Endothelial cell of umbilical vein (primary cell): ENCODE measurements at regions not wholly inside any gene's neighbourhood (a gene's known extent, or its start where the extent isn't known, plus 50 kb on each side); places are given as distances from the start of the nearest gene placed in this dataset.

Experiments used
- BruUV-seq: library from RNA; stranded (reverse); fragments of 400-500 nt; replicated peaks from 2 replicates; lab custom pipeline; 2021; lab: Mats Ljungman, UMichigan
- CTCF ChIA-PET: fragments of 300-600, 350-600 bp; sonication (Branson Sonifier 250); formaldehyde crosslinking; loops from one replicate; lab custom pipeline; 2021; ENCODE audit warnings: antibody characterized with exemption, inconsistent platforms; lab: Charles Lee
- POLR2A ChIA-PET: fragments of 300-600, 350-600 bp; sonication (Branson Sonifier 250); formaldehyde crosslinking; loops from one replicate; lab custom pipeline; 2021; ENCODE audit warnings: antibody characterized with exemption, inconsistent platforms; lab: Charles Lee
- DNase-seq: peaks from one replicate; pipeline ENCODE4 v3.0.0-alpha.2; 2011; ENCODE audit warnings: low read depth, low spot score
- FAIRE-seq: peaks from 2 replicates; lab custom pipeline; 2011; peaks lifted over from hg19 to GRCh38; lab: Jason Lieb, UNC
- H2AFZ ChIP-seq: 2 replicates; pipeline ENCODE4 v1.6.0; 2012; ENCODE audit warnings: low read depth, low read length, control low read depth, inconsistent platforms
- H3K27ac ChIP-seq: 2 replicates; pipeline ENCODE4 v1.5.1; 2011; ENCODE audit warnings: low read depth, mild to moderate bottlenecking, control low read depth, low read length, moderate library complexity; ENCODE audit not compliant: insufficient read depth
- H3K27me3 ChIP-seq, 2 experiments: 2 replicates each; pipeline versions ENCODE4 v1.6.0 to v1.6.1; 2011; ENCODE audit warnings: low read length in 2 of 2, mixed read lengths in 1 of 2; ENCODE audit not compliant: control insufficient read depth in 2 of 2, insufficient read depth in 2 of 2
- H3K36me3 ChIP-seq, 2 experiments: 2 replicates in 1 of 2; 3 replicates in 1 of 2; pipeline ENCODE4 v1.5.1; 2011; ENCODE audit warnings: low read length in 2 of 2, mild to moderate bottlenecking in 1 of 2, moderate library complexity in 1 of 2; ENCODE audit not compliant: control insufficient read depth in 2 of 2, insufficient read depth in 2 of 2; ENCODE audit errors: extremely low read depth in 1 of 2
- H3K4me1 ChIP-seq: 3 replicates; pipeline ENCODE4 v1.5.1; 2011; ENCODE audit warnings: mild to moderate bottlenecking, low read length; ENCODE audit not compliant: control insufficient read depth, insufficient read depth; ENCODE audit errors: extremely low read depth
- H3K4me2 ChIP-seq: 2 replicates; pipeline ENCODE4 v1.6.1; 2011; ENCODE audit warnings: low read length, control low read depth, mixed read lengths; ENCODE audit not compliant: insufficient read depth
- H3K4me3 ChIP-seq, 3 experiments: fragments of 200-600 bp in 1 of 3; sonication (generic), shearing (Covaris generic) in 1 of 3; replicated peaks in 1 of 3; 2 replicates each; pipeline ENCODE4 v1.5.1; 2011 to 2016; ENCODE audit warnings: control low read depth in 3 of 3, low read length in 3 of 3, mild to moderate bottlenecking in 2 of 3, inconsistent platforms in 1 of 3, low read depth in 1 of 3, moderate library complexity in 1 of 3; ENCODE audit not compliant: insufficient read depth in 1 of 3
- H3K79me2 ChIP-seq: 2 replicates; pipeline ENCODE4 v1.6.0; 2012; ENCODE audit warnings: low read length, inconsistent platforms; ENCODE audit not compliant: control insufficient read depth, insufficient read depth
- H3K9ac ChIP-seq: replicated peaks from 2 replicates; pipeline ENCODE3; 2011; ENCODE audit warnings: low read length, control low read depth; ENCODE audit not compliant: insufficient read depth; ENCODE audit errors: extremely low read depth
- H3K9me1 ChIP-seq: replicated peaks from 3 replicates; pipeline ENCODE4 v1.6.0; 2011; ENCODE audit warnings: mild to moderate bottlenecking, low read length; ENCODE audit not compliant: control insufficient read depth, insufficient read depth; ENCODE audit errors: extremely low read depth
- H3K9me3 ChIP-seq: replicated peaks from 2 replicates; pipeline ENCODE4 v1.5.1; 2012; ENCODE audit warnings: low read length, inconsistent platforms; ENCODE audit not compliant: control insufficient read depth, insufficient read depth
- H4K20me1 ChIP-seq: replicated peaks from 2 replicates; pipeline ENCODE3; 2011; ENCODE audit warnings: mild to moderate bottlenecking, low read length; ENCODE audit not compliant: control insufficient read depth, insufficient read depth; ENCODE audit errors: extremely low read depth
- MYC ChIP-seq: IDR thresholded peaks from one replicate; pipeline ENCODE4 v1.6.1; 2011; ENCODE audit warnings: mild to moderate bottlenecking, low read depth, low read length
- POLR2A ChIP-seq: IDR thresholded peaks from 2 replicates; pipeline ENCODE4 v1.6.1; 2012; ENCODE audit warnings: low read depth, mild to moderate bottlenecking, control low read depth, low read length
- POLR2AphosphoS5 ChIP-seq: IDR thresholded peaks from 2 replicates; pipeline ENCODE4 v1.6.1; 2012; ENCODE audit warnings: low read depth, mild to moderate bottlenecking, control low read depth, low read length, moderate library complexity; ENCODE audit not compliant: insufficient read depth
- dilution Hi-C: fragments of 300-500 bp; cut with MboI; formaldehyde crosslinking; loops from one replicate; pipeline ENCODE4 v1.15.0; 2019; ENCODE audit warnings: low sequenced_read_pairs; ENCODE audit not compliant: extremely low pct_ligation_motif_present
- intact Hi-C: fragments of 100-400 bp; cut with micrococcal nuclease; formaldehyde crosslinking; loops from one replicate; pipeline ENCODE4 v1.10.0; 2022
- TF ChIP-seq, protein P1 (sequence below), 2 donors: IDR thresholded peaks; 1 replicate in 1 of 2; 2 replicates in 1 of 2; pipeline ENCODE4 v1.5.1; 2011; ENCODE audit warnings: low read length in 2 of 2, mild to moderate bottlenecking in 2 of 2, moderate library complexity in 2 of 2, control low read depth in 1 of 2, inconsistent platforms in 1 of 2, low read depth in 1 of 2; ENCODE audit not compliant: insufficient read depth in 1 of 2; ENCODE audit errors: extremely low read depth in 1 of 2
- TF ChIP-seq, protein P2 (sequence below): IDR thresholded peaks from 2 replicates; pipeline ENCODE4 v1.6.1; 2011; ENCODE audit not compliant: insufficient read depth, insufficient read length

DNA sequence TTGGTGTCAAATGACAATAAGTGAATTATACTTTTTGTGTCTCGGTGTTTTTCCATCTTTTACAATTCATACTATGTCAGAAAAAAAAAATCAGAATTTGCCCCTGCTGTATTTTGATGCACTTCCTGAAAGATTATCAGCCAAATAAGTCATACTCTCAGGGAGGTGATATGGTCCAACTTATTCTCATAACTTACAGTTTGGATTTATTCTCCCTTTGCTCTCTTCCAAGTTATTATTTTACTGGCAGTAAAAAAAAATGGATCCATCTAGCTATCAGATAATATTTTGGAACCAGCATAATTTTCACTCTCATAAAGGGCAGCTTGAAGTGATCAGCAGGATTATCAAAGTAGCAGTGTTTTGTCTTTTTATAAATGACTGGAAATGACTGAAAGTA is 337.1 kb downstream of the BMPER start:
- Histone ChIP-seq H3K9ac (no peak overlapping the region), H3K4me1 (no peaks in the 10 kb centered on the region), H3K79me2 (no peaks in the 10 kb centered on the region), H3K4me3 (no peak overlapping the region), H3K9me1 (no peaks in the 10 kb centered on the region), H3K36me3 (no peaks in the 10 kb centered on the region), H4K20me1 (no peaks in the 10 kb centered on the region), H3K4me2 (no peak overlapping the region), H3K9me3 (no peaks in the 10 kb centered on the region), H3K27me3 (peaks cover 2 to 3% of the 10 kb centered on the region in 2 experiments), H3K27ac (no peak overlapping the region), H2AFZ (no peak overlapping the region)
- dilution Hi-C loops: no loop called here
- FAIRE-seq: no peak
- intact Hi-C loops: no loop called here
- BruUV-seq: no TSS peak
- TF ChIP-seq POLR2AphosphoS5: no peak
- TF ChIP-seq, protein P1, sequence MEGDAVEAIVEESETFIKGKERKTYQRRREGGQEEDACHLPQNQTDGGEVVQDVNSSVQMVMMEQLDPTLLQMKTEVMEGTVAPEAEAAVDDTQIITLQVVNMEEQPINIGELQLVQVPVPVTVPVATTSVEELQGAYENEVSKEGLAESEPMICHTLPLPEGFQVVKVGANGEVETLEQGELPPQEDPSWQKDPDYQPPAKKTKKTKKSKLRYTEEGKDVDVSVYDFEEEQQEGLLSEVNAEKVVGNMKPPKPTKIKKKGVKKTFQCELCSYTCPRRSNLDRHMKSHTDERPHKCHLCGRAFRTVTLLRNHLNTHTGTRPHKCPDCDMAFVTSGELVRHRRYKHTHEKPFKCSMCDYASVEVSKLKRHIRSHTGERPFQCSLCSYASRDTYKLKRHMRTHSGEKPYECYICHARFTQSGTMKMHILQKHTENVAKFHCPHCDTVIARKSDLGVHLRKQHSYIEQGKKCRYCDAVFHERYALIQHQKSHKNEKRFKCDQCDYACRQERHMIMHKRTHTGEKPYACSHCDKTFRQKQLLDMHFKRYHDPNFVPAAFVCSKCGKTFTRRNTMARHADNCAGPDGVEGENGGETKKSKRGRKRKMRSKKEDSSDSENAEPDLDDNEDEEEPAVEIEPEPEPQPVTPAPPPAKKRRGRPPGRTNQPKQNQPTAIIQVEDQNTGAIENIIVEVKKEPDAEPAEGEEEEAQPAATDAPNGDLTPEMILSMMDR (IDR thresholded peaks at IDR 0.05; ENCODE audit: extremely low read depth in 1 of 2, insufficient read depth in 1 of 2, low read depth in 1 of 2, low read length in 2 of 2): no peak
- CTCF ChIA-PET: interaction anchor here (0.7 kb wide), 1 partner anchor 108 kb away, joined by 3 read pairs; no protein-coding TSS in a partner anchor
- POLR2A ChIA-PET: no interaction called here
- DNase-seq: no peak

DNA sequence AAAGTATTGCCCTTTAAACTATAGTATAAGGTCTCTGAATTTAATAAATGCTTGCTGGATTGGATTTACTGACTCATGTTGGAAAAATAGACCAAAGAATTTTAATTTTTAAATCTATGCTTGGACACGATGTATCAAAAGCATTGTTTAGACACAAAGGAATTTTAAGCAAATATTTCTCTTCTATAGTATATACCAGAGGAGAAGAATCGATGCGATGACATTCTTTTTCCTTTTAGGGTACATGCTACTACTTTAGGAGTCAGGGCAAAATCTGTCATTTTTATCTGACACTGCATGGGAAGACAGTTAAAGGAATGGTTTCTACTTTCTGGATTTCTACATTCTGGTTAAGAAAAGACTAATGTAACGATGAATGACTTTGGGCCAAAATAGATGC is 339.9 kb downstream of the BMPER start:
- intact Hi-C loops (no loop called here), dilution Hi-C loops (no loop called here)
- H3K9me1 ChIP-seq: no peaks in the 10 kb centered on the region
- H3K79me2 ChIP-seq: no peaks in the 10 kb centered on the region
- BruUV-seq: no TSS peak
- FAIRE-seq (no peak), DNase-seq (no peak)
- H3K27ac ChIP-seq: no peak overlapping the region
- ChIA-PET CTCF (no interaction called here), POLR2A (no interaction called here)
- H3K36me3 ChIP-seq: no peaks in the 10 kb centered on the region
- no peak overlapping the region for H2AFZ ChIP-seq
- no peak overlapping the region for H3K4me3 ChIP-seq
- no peaks in the 10 kb centered on the region for H3K9me3 ChIP-seq
- H3K27me3 ChIP-seq: peaks cover 2 to 3% of the 10 kb centered on the region in 2 experiments
- no peaks in the 10 kb centered on the region for H4K20me1 ChIP-seq
- TF ChIP-seq, protein P2, sequence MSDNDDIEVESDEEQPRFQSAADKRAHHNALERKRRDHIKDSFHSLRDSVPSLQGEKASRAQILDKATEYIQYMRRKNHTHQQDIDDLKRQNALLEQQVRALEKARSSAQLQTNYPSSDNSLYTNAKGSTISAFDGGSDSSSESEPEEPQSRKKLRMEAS: no peak
- no peak for TF ChIP-seq POLR2A
- no peak for TF ChIP-seq MYC
- no peaks in the 10 kb centered on the region for H3K4me1 ChIP-seq
- H3K4me2 ChIP-seq: no peak overlapping the region
- no peak overlapping the region for H3K9ac ChIP-seq
